ENCODE measurements at regions not wholly inside any gene's neighbourhood (a gene's known extent, or its start where the extent isn't known, plus 50 kb on each side); places are given as distances from the start of the nearest gene placed in this dataset.
A peak's percentile ranks its signal among the peaks of the same experiment; 100 is the strongest.

- no peak for DNase-seq (ENCODE audit: low read depth)
Observed at GRCh38 chr3:59249698-59250361, 200.0 kb upstream of the CFAP20DC start.

DNA sequence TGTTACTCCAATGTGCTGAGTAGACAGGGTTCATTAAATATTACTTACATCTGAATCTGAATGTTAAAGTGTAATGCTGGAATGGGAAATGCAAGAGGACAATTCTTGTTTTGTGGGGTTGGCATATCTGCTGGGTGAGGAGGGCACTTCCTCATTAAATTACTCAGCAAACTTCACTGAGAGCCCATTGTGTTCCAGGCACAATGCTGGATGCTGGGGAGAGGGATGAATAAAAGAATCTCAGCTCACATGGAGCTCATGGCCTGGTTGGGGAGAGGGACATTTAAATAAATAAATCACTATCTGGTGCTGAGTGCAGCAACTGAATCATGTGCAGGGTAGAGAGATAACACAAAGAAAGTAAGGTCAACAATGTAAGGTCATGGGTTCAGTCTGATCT, 199.2 kb upstream of the CFAP20DC start:
- no peak for DNase-seq (ENCODE audit: low read depth)
- TF ChIP-seq, protein P1, sequence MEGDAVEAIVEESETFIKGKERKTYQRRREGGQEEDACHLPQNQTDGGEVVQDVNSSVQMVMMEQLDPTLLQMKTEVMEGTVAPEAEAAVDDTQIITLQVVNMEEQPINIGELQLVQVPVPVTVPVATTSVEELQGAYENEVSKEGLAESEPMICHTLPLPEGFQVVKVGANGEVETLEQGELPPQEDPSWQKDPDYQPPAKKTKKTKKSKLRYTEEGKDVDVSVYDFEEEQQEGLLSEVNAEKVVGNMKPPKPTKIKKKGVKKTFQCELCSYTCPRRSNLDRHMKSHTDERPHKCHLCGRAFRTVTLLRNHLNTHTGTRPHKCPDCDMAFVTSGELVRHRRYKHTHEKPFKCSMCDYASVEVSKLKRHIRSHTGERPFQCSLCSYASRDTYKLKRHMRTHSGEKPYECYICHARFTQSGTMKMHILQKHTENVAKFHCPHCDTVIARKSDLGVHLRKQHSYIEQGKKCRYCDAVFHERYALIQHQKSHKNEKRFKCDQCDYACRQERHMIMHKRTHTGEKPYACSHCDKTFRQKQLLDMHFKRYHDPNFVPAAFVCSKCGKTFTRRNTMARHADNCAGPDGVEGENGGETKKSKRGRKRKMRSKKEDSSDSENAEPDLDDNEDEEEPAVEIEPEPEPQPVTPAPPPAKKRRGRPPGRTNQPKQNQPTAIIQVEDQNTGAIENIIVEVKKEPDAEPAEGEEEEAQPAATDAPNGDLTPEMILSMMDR (IDR thresholded peaks at IDR 0.05; ENCODE audit: insufficient read depth, low read depth, low read length, missing control alignments) = no peak
- H3K4me3 ChIP-seq (ENCODE audit: low read length) = no peak overlapping the region

More at GRCh38 chr3:59249698-59250361, 200.0 kb upstream of the CFAP20DC start:
- no peak overlapping the region for H3K4me3 ChIP-seq (ENCODE audit: low read length)
- TF ChIP-seq, protein P1 (IDR thresholded peaks at IDR 0.05; ENCODE audit: insufficient read depth, low read depth, low read length, missing control alignments) = no peak

DNA sequence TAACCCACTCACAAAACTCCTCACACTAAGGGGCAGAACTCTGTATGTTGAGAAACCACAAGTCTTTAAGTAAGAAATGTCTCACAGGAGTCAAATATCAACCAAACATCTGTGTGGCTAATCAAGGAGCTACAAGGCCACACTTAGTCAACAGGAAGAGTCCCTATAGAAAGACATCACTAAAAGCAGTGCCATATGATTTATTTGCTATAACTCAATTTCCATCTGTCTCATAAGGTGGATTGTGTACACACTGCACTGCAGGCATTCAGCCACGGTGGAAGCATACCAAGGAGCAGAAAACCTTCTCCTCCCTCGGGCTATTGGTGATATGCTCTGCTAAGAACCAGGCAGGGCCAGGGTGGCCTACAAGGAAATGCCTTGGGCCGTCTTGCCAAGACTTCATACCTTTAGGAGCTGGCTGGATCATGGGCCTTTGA, 197.6 kb upstream of the CFAP20DC start:
- H3K4me3 ChIP-seq (ENCODE audit: low read length) = no peak overlapping the region
- TF ChIP-seq, protein P1 (IDR thresholded peaks at IDR 0.05; ENCODE audit: insufficient read depth, low read depth, low read length, missing control alignments) = no peak
- DNase-seq (ENCODE audit: low read depth) = peak; percentile 56

DNA sequence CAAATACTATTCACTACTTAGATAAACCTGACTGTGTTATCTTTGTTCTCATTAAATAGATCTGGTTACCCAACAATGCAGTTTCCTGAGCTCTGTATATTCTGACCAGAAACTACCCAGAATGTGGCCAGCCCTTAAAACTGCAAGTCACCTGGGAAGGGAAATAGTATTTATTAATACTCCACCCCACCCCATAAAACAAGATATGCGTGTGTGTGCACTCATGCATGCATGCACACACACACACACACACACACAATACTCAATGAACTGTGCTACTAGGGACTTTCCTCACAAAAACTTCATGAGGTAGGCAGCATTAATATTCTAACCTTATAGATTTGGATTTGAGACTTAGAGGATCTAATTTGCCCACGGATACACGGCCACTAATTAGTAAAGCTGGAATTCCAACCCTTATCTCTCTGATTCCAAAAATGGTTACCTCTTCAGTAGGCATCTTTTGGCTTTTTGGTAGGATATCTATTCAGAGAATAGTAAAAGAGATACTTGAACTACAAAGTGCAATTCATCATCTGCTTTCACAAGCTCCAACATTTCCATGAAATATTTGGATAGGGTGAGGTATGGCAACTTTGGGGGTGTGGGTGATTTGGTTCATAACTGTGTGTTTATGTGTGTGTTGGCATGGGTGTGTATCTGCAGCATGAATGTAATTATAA, 197.0 kb upstream of the CFAP20DC start:
- TF ChIP-seq, protein P1 (IDR thresholded peaks at IDR 0.05; ENCODE audit: insufficient read depth, low read depth, low read length, missing control alignments) = no peak
- no peak overlapping the region for H3K4me3 ChIP-seq (ENCODE audit: low read length)
- no peak for DNase-seq (ENCODE audit: low read depth)

DNA sequence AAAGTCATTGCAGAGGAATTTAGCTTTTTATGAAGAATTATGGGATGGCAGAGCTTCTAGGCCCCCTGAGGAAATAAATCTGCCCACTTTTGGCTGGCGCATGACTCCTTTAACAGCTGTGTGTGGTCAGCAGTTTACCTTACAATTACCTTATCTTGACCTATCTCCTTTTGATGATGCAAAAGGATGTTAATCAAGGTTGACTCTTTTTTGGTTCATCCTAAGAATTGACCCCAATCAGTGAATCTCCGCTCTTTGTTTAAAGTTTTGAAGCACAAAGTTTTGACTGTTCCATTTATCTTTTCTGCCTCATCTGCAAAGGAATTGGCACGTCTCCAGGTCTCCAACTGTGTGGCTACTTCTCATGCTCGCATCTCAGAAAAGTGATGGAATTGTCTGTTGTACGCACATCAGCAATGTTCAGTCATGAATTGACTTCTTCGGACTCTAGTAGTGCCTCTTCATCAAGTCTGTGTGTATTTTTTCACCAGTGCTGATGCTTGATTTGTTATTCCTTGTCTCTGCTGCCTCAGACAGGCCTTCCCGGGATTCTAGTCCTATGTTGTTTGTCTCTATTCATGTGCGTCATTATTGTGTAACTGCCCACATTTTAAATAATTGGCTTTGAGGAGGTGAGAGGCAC, 196.2 kb upstream of the CFAP20DC start:
- TF ChIP-seq, protein P1 (IDR thresholded peaks at IDR 0.05; ENCODE audit: insufficient read depth, low read depth, low read length, missing control alignments) = no peak
- DNase-seq (ENCODE audit: low read depth) = peak; percentile 32
- H3K4me3 ChIP-seq (ENCODE audit: low read length) = no peak overlapping the region

DNA sequence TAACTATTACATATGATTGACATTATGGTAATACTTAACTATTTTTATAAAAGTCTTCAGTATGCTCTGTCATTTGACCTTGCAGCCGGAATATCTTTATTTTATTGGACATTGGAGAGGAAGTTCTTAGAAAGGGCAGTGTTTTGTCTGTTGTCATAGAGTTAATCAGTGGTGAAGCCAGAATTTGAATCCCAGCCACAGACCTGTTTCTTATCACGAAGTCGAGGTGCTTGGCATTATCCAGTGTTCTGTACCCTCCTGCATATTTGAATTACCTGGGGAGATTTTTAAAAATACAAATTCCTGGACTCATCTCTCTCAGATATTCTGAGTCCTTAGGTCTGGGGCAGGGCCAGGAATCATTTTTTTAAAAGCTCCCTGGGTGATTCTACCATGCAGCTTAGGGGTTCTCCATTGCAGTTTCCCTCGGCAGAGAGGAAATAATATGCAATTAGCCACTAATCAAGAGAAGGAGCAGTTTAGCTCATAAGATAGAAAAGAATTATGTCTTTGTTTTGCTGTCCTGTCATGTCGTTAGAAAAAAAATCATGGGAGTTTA, 195.6 kb upstream of the CFAP20DC start:
- TF ChIP-seq, protein P1 (IDR thresholded peaks at IDR 0.05; ENCODE audit: insufficient read depth, low read depth, low read length, missing control alignments) = no peak
- DNase-seq (ENCODE audit: low read depth) = no peak
- no peak overlapping the region for H3K4me3 ChIP-seq (ENCODE audit: low read length)
